ENCODE measurements at regions not wholly inside any gene's neighbourhood (a gene's known extent, or its start where the extent isn't known, plus 50 kb on each side); places are given as distances from the start of the nearest gene placed in this dataset.

DNA sequence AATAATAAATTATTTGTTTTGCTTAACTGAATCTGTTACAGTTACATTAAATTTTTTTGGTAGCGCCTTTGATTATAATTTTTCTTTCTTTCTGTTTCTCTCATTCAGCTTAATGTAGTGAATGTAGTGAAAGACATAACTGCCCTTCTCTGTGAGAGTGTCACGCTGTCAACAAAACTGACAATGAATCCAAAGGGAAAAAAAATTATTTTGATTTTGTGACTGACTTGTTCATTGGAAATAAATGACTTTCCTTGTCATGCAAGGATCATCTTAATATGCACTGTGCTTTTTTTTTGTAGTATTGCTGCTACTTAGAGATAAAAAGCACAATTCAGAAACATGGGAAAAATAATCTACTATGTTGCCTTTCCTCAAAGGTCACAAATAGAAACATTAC is 1196.4 kb downstream of the PCDH17 start:
- no peak for DNase-seq

DNA sequence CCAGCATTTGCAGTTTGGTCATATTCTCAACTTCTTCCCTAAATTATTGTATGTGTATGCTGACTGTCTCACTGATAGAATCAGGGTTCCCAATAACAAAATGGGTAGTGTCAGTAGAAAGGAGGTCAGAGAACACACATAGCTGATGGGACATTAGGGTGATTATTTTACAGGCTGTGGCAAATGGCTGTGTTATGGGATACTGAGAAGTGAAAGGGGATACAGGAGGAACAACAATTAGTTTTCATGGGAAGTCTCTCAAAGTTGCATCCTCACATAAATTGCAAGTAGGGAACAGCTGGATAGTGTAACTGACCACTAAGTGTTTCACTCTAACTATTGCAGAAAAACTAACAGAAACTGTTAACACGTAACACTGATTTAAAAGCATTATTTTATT is 1199.3 kb downstream of the PCDH17 start:
- DNase-seq = no peak

- DNase-seq = no peak
Measured at GRCh38 chr13:58838615-58839014, 1207.1 kb downstream of the PCDH17 start.

- no peak for DNase-seq
Measured at GRCh38 chr13:58843071-58843470, 1211.5 kb downstream of the PCDH17 start.

DNA sequence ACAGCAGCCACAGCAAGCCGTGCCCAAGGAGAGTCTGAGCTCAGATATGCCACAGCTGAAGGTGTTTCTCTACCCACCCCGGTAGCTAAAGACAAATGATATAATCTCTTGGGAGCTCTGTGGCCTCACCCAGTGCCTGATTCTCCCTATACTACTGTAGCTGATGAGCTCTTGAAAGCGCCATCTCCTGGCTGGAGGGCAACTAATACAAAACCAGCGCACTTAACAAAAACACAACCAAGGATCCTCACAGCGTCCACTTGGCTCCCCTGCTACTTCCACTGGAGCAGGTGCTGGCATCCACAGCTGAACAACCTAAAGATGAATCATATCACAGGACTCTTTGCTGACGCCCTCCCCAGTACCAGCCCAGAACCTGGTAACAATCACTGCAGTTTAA is 1212.0 kb downstream of the PCDH17 start:
- no peak for DNase-seq

DNA sequence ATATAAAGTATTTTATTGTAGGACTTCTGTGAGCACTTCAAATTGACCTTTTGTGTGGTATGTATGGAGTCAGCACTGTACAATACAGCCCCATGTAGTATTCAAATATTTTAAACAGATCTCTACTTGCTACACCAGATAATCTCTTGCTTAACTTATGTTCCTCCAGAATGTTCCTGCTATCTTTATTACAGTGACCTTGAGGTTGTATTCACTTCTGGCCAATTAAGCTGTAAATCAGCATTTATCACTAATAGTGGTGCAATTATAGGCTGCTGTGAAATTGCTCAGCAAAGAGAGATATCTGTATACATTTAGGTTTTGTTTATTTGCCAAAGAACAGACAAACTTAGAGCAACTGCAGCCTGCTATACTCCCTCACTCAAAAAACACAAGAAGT is 1218.6 kb downstream of the PCDH17 start:
- no peak for DNase-seq

DNA sequence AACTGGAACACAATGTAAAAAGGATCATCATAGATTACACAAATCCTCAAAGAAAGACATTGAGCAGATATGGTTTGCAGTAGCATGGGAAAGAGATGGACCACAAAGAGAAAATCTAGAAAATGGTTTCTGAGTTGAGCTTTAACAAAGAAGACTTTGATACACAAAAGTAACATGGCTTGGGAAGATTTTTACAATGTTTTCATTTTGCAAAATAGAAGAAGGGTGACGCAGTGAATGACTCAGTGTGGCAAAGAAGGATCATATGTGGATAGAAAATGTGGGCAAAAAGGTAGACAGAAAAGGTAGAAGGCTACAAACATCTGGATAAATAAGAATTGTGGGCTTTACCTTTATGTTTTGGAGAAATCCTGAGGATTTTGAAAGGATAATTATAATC is 1220.5 kb downstream of the PCDH17 start:
- DNase-seq = no peak

DNA sequence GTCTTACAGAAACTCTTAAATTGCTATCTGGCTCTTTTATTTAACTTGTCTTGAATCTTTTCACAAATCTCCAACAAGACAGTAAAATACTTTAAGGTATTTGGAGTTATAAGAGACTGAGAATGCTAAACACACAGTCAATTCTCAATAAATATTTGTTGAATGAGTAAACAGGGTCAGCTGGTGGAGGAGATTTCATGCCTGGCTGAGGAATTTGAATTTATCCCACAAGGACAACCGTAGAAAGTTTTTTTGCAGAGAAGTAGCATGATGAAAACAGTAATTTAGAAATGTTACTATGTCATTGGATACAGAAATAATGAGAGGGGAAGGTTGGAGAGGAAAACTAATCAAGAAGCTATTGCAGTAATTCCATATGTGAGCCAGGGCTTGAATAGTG is 1223.7 kb downstream of the PCDH17 start:
- no peak for DNase-seq

- no peak for DNase-seq
Measured at GRCh38 chr13:58858870-58859371, 1227.4 kb downstream of the PCDH17 start.

- DNase-seq = no peak
Measured at GRCh38 chr13:58865286-58865685, 1233.7 kb downstream of the PCDH17 start.

GRCh38 chr13:58869566-58869965 is 1238.0 kb downstream of the PCDH17 start:
- no peak for DNase-seq

- DNase-seq = no peak
Measured at GRCh38 chr13:58876473-58876872, 1244.9 kb downstream of the PCDH17 start.

DNA sequence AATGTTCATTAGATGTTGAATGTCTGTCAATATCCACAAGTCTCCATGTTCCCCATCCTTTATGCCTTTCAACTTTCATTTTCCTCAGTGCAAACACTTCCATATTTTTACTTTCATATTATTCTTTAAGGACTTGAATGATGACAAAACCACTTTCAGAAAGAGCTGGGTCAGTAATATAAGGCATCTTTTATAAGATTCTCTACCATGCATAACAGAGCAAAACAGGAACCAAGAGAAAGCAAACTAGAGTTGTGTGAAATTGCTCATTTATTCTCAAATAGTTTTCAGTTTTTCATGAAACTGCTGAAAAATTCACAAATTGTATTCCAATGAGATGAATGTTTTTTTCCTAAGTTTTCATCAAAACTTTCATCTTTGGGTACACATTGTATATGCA is 1247.6 kb downstream of the PCDH17 start:
- DNase-seq = no peak

- no peak for DNase-seq
Measured at GRCh38 chr13:58882516-58882915, 1251.0 kb downstream of the PCDH17 start.

GRCh38 chr13:58883405-58883804 is 1251.9 kb downstream of the PCDH17 start:
- DNase-seq = no peak

DNA sequence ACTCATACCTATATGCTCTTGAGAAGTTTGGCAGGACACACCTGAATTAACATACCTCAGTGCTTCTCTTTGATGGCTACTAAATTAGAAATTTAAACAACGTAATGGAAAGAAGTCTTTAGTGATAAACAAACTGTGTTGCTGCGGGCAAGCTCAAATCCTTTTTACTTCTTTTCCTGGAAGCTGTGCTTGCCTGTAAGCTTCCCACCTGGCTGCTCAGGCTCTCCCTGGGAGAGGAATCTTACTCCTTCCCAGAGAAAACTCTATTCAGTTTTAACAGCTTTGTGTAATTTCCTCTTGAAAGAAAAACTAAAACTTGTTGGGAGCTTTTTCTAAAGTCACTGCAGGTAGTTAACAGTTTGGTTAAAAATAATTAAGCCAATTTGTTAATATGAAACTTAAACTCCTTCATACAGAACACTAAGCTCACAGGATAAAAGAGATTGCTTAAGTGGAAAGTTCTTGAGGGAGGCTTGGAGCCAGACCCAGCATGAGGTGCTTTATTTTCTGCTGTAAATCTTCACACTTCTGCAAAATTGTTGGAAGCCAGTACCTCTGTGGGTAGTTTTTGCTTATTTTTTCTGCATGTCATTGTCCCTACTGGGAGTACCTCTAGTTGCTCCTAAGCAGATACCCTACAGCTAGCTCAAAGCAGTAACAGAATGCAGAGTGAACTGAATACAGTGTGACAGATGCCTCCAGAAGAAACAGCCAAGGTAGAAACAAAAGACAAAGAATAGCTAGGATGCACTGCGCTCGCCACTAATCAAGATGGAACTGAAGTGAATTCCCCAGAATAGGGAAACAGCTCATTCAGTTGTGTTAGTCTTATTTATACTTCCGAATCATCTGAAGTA is 1253.0 kb downstream of the PCDH17 start:
- no peak for DNase-seq

DNA sequence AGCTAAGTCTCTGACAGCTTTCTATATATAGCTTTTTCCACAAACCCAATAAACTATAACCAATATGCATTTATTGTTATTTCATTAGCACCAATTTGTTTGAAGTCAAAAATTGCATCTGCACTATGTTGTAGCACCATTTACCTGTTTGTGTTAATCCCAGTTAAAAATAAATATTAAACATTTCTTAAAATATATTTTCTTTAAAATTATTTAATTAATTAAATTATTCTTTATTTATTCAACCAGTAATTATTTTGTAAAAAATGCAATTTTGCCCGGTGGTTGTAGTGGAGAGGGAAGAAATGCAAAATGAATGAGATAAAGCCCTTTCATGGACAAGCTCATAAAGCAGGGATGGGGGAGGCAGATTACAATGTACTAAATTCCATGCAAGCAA is 1257.9 kb downstream of the PCDH17 start:
- DNase-seq = no peak

DNA sequence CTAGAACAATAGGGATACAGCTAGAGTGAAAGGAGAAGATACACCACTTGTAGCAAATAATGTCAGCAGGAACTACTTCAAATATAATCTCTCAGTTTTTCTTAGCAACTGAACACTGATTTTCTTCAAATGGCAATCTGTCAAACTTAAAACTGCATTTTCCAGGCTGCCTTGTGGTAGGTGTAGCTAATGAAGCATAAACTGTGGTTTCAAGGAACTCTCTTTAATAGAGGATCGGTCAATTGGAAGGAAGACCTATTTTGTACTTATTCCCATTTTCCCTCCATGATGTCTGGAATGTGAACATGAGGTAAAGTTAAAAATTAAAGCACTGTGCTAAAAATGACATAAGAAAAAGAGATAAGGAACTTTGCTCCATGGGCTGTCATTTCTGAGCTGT is 1261.9 kb downstream of the PCDH17 start:
- DNase-seq = no peak

- no peak for DNase-seq
Measured at GRCh38 chr13:58906329-58907007, 1257.3 kb downstream of the DIAPH3 start.

- no peak for DNase-seq
Measured at GRCh38 chr13:58907347-58907746, 1256.4 kb downstream of the DIAPH3 start.

- no peak for DNase-seq
Measured at GRCh38 chr13:58908019-58908679, 1255.6 kb downstream of the DIAPH3 start.

- DNase-seq = no peak
Measured at GRCh38 chr13:58919551-58919950, 1244.2 kb downstream of the DIAPH3 start.

DNA sequence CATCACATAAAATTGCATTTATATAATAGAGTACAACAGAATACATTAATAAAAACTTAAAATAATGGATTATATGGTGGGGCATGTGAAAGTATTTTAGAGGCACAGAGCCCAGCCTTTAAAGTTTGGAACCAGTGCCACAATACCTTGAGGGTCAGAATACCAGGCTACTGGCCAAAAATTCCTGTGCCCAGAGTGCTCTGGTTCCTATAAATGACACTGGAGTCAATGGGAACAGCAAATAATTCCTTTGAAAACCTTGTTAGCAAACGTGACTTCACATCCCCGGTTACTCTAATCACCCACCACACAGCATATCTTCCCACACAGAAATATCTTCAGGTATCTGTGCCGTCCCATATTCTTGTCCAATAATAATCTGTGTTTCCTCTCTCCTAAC is 1242.6 kb downstream of the DIAPH3 start:
- no peak for DNase-seq

DNA sequence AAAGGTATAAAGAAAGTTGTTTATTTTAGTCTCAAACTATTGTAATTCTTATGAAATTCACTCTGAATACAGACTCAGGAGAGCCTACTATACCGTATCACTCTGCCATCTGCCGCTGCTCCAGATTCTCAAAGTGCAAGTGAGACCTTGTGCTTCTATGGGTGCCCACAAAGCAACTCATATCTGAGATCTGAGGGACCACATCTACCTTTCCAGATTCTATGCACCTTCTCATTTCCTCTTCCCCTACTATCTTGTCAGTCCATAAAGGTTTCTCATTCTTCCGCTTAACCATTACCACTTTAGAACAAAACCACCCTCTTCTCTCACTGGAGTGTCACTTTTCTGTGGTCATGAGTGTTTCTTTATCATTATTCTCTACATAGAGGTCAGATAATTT is 1236.9 kb downstream of the DIAPH3 start:
- no peak for DNase-seq

Data from right forelimb (tissue), 1 donor.